GM21447 (cell line): ENCODE measurements at regions not wholly inside any gene's neighbourhood (a gene's known extent, or its start where the extent isn't known, plus 50 kb on each side); places are given as distances from the start of the nearest gene placed in this dataset.
A peak's percentile ranks its signal among the peaks of the same experiment; 100 is the strongest.

Experiments used
- ATAC-seq: cut with Tn5 transposase; IDR thresholded peaks from one replicate; pipeline ENCODE4 v1.9.1; 2021; ENCODE audit not compliant: unreplicated experiment

GRCh38 chr3:10583798-10584708 lies 78.7 kb upstream of the ATP2B2 start:
- no peak for ATAC-seq

- ATAC-seq = no peak
These were observed 80.6 kb upstream of the ATP2B2 start for GRCh38 chr3:10585945-10586344.

- ATAC-seq = no peak
These were observed 89.5 kb upstream of the ATP2B2 start for GRCh38 chr3:10594915-10595314.

GRCh38 chr3:10596746-10597448 lies 91.5 kb upstream of the ATP2B2 start:
- ATAC-seq = no peak

- no peak for ATAC-seq
These were observed 92.3 kb upstream of the ATP2B2 start for GRCh38 chr3:10597733-10598132.

- ATAC-seq = no peak
These were observed 93.6 kb upstream of the ATP2B2 start for GRCh38 chr3:10599017-10599416.

GRCh38 chr3:10599444-10599843 lies 94.1 kb upstream of the ATP2B2 start:
- ATAC-seq = no peak

- no peak for ATAC-seq
These were observed 94.9 kb upstream of the ATP2B2 start for GRCh38 chr3:10600296-10600714.

GRCh38 chr3:10600726-10601125 lies 95.3 kb upstream of the ATP2B2 start:
- no peak for ATAC-seq

GRCh38 chr3:10601151-10601856 lies 95.9 kb upstream of the ATP2B2 start:
- ATAC-seq = no peak

GRCh38 chr3:10601857-10602230 lies 96.5 kb upstream of the ATP2B2 start:
- ATAC-seq = no peak

- ATAC-seq = no peak
These were observed 96.9 kb upstream of the ATP2B2 start for GRCh38 chr3:10602271-10602670.

- ATAC-seq = peak; percentile 51
These were observed 97.7 kb upstream of the ATP2B2 start for GRCh38 chr3:10602769-10603768.

- no peak for ATAC-seq
These were observed 103.7 kb upstream of the ATP2B2 start for GRCh38 chr3:10609134-10609533.

GRCh38 chr3:10614168-10614567 lies 108.8 kb upstream of the ATP2B2 start:
- no peak for ATAC-seq

GRCh38 chr3:10615715-10616114 lies 110.3 kb upstream of the ATP2B2 start:
- no peak for ATAC-seq

- no peak for ATAC-seq
These were observed 110.9 kb upstream of the ATP2B2 start for GRCh38 chr3:10616321-10616720.

GRCh38 chr3:10619989-10620832 lies 114.8 kb upstream of the ATP2B2 start:
- no peak for ATAC-seq

GRCh38 chr3:10620833-10621082 lies 115.4 kb upstream of the ATP2B2 start:
- ATAC-seq = no peak
